NCI-H82 (cell line): ENCODE measurements at regions not wholly inside any gene's neighbourhood (a gene's known extent, or its start where the extent isn't known, plus 50 kb on each side); places are given as distances from the start of the nearest gene placed in this dataset.
"Not testable (repeated sequence)": the region's sequence is repeated elsewhere in the genome, so short reads cannot be mapped to it uniquely, and the experiment has no call there.

Source experiments
- DNase-seq: peaks from one replicate; lab custom pipeline; 2025; lab: John Stamatoyannopoulos, UW

DNA sequence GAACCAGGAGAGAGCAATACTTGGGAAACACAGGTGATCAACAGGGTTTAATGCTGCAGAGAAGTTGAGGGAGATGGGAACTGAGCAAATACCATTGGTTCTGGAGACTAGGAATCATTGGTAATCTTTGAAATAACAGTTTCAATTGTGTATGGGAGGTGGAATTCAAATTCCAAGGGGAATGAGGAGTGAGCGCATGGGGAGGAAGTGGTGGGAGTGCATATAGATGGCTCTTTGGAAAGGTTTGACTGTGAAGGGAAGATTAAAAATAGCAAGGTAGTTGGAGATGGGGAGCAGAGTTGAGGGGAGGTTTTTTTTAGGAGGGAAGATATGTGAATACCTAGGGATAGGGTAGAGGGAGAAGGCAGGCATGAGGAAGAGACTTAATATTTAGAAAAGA is 51.1 kb upstream of the ROPN1 start:
- no peak for DNase-seq

DNA sequence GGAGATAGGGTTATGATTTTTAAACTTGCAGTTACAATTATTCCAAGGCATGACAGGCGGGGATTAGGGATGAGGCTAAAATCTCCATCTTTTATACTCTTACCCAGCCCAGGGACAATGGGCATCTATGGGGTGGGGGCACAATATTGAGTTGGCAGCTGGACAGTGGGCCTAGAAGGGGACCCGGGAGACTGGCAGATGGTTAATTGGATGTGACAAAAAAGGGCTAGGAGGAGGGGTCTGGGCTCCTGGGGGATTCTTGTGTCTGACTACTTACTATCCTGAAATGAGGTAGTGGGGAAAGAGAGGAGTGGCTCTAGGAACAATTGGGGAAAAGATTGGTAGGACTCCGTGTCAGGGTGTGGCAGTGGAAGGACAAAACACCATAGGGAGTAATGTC is 53.0 kb upstream of the ROPN1 start:
- DNase-seq: peak; percentile 95

DNA sequence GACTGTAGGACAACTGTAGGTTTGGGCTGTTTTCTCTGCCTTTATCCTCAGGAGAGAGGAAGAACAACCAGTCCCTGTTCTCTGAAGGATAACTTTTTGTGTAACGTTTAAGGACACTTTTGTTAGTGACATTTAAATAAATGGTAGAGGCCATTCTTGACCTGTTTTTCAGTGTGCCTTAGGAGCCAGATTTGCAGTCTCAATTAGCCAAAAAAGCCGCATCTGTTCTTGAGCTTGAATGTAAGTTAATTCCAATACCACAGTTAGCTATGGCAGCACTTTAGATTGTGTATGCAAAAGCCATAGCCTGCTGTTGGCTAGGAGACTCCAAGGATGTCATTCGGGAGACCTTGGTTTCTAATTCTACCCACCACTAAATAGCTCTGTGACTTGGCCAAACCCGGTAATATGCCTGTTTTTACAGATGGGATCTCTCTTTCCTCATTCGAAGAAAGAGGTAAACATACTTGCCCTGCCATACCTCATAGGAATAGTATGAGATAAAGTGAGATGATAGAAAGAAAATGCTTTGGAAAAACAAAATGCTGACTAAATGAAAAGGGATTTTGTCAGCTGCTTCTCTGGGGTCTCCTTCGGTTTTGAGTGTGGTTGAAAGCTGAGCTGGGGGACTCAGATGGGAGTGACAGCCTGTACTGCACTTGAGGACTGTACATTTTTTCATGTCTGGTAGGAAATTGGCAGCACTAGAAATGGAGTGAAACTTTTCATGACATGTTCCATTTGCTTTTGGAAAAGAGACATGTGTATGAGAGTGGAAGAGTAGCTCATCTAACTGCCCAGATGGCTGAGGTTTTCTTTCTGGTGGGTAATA is 57.3 kb upstream of the ROPN1 start:
- no peak for DNase-seq

DNA sequence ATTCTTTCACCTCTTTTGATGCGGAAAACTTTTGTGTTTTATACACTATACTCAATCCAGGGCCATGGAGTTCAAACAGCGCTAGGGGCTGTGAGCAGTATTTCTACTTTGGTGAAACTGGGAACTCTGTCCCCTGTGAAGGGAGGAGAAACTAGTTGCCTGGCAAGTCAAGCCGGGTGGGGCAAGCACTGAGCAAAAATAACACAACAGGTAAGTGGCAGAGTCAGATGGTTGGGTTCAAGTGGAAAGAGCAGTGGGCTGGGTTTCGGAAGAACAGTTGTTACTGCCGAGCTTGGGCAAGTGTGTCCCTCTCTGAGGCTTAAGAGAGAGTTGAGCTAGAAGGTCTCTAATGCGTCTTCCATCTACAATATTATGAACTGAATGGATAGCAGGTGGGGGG is 59.7 kb upstream of the ROPN1 start:
- no peak for DNase-seq

DNA sequence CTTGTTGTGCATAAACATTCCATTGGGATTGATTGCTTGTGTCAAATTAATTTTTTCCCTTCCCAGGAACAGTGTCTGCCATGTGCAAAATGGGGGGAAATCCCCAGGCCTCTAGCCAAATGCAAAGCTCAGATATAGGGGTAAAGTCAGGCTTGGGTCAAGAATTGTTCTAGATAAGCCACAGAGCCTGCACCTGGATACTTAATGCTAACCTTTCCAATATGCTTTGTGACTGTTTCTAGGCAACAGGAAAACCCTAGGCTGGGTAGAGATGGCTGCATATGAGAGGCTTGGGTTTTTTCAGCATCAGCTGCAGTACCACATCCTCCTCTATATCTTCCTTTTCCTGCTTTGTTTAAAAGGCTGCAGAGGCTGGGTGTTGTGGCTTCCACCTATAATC is 61.9 kb upstream of the ROPN1 start:
- peak; percentile 19 for DNase-seq

DNA sequence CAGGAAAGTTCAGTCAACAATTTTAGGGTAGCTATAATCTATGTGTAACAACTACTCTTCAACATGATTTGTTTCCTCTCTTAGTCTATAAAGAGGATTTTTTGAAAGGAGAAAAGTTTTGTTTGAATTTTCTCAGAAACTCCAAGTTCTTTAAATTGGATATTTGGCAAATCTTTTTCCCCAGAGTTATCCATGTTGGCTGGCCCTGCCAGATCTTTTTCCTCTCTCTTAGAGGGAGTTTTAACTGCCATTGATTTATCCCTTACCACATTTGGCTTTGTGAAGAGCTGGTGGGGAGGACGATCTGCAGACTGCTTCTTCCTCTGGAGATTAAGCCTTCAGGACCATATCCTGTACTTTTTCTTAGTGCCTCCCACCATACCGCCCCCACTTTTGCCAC is 64.9 kb upstream of the ROPN1 start:
- no peak for DNase-seq

DNA sequence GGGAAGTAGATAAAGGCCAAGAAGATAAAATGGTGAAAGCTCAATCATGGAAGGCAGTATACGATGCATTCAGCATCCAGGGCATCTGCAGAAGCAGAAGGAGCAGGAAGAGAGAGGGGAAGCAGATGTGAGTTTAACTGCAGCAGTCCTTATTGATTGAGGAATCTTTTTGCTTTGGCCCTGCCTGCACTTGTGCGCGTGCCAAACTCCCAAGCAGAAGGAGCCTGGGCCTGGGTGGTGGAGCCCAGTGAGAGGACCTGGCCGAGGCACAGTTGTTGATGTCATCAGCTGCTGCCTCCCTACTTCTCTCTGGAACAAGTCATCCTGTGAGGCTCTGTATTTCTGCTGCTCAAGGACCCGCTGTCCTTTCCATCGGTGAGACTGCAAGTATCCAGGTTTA is 65.5 kb upstream of the ROPN1 start:
- DNase-seq: no peak

DNA sequence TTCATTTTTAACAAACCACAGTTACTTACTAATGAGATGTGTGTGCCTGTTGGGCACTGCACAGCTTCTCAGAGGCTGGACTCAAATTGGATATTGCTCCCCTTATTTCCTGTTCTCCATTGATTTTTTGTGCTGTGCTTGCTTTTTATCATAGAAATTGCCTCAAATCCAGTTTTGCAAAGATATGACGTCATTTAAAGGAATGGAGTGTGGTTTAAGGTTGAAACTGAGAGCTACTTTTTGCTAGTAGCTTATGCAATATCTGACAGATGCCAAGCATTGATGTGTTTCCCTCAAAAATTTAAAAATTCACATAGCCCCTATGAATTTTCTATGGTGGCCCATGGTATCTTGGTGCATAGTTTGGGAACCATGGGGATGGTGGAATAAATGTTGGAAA is 67.7 kb upstream of the ROPN1 start:
- no peak for DNase-seq

DNA sequence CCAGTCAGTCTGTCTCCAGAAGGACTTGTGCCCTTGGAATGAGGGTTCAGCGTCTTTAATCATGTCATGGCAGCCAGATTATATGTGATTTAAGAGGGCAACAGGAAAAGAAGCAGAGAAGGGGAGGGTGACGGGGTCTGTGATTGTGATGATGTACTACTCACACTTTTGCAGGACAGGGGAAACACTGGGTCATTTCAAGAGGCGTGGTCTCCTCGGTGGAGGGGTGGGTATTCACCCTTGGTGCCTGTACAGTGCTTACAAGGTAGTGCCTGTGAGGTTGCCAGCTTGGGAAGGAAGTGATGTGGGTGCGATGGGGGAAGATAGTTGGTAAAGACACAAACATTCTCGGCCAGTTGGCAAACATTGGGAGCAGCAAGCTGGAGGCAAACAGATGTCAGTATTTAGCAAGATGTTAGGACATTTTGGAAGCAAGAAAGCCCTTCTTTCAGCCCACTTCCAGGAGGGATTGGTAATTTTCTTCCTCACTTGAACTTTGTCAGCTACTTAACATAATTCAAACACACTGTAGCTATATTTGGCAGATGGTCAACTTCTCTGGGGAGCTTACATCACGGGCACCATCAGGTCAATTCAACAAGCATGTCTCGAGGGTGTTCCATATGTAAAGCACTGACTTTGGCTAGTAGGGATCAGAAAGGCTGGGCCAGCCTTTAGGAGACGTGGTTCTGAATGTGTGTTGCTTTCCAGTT is 71.4 kb upstream of the ROPN1 start:
- DNase-seq: peak; percentile 92

DNA sequence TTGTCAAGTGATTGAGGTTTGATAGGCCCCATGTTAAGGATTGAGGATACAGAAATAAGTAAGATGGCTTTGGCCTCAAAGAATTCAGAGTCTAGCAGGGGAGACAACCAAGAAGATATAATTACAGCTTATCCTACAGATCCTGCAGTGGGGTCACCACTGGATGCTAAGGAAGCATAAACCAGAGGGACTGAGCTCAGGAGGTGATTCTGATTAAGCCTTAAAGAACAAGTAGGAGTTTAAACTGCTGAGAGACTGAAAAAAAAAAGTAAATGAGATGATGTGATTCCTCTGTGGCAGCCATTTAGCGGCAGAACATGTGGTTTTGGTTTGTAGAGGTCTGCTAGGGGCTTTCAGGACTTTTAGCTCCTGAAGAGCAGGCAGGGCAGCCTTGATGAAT is 72.1 kb upstream of the ROPN1 start:
- peak; percentile 64 for DNase-seq

DNA sequence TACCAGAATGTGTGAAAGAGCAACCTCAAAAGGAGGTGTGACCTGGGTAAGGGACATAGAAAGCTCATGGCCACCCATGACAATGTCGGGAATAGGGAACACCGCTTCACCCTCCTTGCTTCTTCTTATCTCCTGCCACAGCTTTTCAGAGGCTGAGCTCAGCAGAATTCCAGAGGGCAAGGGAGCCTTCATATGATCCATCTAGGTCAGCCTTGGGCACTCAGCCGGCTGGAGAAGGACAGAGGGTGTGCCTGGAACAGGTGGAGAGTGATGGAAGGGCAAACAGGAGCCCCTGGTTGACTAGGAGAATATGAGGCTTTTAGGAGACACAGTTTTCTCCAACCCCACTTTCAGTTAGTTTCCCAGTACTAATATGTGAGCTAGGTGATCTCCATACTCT is 74.6 kb upstream of the ROPN1 start:
- DNase-seq: not testable (repeated sequence)

DNA sequence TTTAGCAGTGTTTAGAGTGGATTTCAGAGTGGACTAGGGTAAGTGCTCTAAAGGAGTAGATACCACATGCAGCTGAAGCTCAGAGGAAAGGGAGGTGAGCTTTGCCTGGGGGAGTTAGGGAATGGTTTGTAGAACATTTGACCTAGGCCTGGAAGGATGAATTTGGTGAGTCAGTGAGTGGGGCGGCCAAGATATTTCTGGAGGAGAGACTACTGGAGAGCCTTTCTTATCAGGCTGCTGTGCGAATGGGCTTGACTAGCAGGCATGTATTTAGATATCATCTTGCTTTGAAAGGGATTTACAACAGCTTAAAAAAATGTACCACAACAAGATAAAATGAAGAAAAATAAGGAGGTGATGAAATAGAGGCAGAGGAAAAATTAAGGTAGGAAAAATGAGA is 77.8 kb upstream of the ROPN1 start:
- not testable (repeated sequence) for DNase-seq

DNA sequence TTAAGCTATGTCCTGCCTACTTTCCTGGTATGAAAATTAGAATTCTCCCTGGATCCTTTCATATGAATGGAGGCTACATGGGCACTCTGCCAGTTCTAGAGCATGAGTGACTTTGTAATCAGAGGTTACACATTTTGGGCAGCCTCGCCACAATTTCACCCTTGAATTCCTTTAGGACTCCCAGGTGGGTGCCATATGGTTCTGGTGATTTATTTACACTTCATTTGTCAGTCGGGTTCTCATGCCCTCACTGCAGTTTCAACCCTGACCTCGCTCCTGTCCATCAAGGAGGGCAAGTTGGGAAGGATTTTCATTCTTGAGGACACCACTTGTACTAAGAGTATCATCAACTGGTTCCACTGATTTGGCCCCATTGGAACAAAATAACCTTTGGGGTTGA is 83.2 kb upstream of the ROPN1 start:
- not testable (repeated sequence) for DNase-seq

DNA sequence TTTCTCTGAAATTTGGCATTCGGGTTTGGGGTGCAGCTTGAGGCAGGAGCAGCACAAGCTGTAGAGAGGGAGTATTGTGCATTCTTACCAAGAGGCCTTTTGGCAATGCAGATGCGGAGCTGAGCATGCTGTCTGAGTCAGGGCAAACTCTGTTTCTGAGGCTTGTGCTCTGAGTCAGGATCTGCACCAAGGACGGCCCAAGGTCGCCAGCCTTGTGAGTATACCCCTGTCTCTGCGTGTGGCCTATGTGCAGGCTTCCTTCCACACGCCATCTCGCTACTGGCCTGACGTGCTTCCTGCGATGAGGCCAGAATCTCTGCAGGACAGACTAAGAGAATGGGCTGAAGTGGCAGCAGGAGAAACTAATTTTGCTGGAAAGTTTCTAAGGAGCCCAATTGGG is 83.8 kb upstream of the ROPN1 start:
- no peak for DNase-seq

DNA sequence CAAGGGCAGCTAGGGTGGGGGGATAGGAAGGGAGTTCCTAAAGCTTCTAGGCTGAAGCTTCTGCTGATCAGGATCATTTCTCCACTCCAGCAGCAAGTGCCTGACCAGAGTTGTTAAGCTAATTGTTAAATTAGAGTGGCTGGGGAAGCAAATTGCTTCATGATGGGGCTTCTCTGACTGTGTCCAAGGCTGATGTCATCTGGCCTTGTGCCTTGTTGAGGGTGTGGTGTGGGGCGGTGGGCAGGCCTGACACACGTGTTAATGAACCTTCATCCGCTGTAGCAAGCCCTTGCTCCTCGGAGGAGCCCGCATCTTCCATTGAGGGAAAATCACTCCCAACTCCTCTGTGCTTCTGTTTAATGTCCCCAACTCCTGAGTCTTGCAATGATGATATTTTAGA is 84.3 kb upstream of the ROPN1 start:
- DNase-seq: no peak

DNA sequence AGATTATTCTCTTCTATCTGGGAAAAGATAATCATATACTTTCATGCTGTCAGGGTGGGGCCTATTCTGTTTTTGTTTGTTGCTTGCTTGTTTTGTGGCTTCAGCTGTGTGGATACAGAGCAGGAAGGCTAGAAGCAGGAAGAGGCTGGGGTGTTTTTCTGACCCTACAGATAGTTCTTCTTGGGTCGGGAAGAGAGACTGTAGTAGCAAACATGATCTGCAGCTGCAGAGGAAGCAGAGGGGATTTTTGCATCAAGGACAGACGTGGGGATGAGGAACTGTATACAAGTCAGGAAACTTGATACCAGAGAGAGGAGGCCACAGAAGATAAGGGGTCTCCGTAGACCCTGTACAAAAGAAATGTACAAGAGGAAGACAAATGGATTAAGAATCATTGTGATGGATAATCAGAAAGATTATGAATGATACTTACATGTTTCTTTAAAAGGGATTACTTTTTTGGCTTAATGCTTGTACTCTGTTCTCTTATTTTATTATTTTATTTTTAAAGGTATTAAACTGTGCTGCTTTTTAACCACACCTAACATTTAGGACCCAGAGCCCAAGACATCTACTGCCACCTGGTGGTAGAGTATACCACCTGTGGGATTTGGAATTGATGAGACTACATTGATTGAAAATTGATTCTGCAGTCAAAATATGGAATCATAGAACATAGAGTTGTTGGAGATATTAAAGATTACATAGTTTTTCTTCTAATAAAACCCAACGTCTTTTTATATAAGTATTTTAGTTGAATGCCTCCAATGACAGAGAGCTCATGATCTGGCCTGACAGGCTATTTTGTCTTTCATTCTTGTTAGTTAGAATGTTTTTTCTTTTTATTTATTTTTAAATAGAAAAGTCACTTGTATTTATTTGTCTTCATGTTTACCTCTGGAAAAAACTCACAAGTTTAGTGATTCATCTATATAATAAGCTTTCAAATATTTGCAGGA is 87.3 kb upstream of the ROPN1 start:
- peak; percentile 87 for DNase-seq

DNA sequence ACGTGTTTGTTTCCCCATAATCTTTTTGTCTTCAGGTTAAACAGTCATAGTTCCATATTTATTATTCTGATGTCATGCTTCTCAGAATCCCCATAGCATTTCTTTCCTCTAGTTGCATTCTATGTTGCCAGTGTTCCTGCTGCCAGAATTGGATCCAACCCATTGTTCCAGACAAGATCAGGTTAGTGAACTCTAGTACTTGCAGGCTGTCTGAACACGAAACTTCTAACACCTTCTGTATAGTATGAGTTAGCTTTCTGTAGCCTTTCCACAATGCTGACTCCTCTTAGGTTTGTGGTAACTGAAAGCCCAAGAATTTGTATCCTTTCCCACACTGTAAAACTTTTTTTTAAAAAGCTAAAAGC is 88.0 kb upstream of the ROPN1 start:
- DNase-seq: no peak

DNA sequence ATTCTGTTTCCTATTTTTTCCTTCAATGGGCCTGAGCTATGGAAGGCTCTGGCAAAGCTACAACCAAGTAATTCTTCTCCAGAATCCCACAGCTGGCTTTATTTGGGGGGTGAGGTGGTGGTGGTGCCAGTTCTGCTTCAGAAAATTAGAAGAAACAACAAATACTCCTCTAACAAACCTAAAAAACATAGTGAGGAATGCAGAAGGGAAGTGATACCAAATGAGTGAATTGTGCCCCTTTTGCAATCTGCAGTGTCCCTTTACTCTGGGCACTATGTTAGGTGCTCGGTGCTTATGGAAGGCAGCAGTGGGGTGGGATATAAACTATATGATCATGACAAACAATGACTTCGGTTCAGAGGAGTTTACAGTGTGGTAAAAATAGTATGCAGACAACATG is 90.4 kb upstream of the ROPN1 start:
- DNase-seq: no peak

DNA sequence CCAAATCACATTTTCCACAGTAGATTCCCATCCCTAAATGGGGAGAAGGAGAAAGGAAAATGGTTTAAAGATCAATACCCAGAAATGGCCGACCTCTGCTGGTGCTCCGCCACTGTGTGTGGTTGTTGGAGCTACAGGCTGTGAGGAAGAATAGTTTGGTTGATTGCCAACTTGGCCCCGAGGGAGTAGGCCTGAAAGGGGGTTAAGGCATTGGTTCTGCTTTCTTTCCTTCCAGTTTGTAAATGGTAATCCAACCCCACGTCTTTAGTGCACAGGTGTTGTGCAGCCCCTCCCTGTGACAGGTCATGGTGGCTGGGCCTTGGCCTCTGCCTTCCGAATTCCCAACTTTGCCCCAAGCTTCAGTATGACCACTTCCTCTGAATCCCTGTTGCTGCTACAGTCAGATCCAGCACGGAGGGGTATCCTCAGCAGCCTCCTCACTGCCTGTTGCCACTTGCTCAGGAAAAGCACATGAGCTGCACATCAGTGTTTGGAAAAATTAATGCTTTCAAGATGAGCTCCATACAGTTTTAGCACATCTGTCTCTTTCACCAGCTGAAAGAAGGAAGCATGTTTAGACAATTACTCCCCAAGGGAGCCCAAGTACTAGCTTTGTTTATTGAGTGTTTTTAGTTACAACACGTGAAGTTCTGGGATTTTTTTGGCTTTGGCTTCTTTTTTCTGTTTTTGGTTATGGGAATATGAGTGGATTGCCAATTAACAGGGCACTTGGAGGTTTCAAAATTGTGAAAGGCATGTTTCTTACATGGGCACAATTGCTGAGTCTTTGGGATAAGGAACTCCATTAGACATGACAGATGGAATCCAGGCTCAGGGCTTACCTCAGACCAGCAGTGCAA is 92.3 kb upstream of the ROPN1 start:
- DNase-seq: peak; percentile 65

DNA sequence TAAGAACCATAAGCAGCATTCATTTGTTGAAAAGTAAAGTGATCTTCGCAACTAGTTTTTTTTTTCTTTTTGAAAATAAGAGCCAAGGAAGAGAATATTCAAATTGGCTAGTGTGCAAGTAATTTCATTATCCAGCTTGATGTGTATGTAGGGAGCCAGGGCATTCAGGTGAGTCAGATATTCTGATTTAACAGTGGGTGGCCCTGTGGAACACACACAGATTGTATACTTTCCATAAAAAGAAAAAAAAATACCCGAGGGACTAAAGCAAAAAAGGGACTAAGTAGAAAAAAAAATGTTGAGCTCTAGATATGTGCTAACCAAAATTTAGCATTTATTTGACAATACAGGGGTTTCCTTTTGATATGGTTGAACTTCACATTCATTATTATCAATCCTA is 96.9 kb upstream of the ROPN1 start:
- DNase-seq: no peak

DNA sequence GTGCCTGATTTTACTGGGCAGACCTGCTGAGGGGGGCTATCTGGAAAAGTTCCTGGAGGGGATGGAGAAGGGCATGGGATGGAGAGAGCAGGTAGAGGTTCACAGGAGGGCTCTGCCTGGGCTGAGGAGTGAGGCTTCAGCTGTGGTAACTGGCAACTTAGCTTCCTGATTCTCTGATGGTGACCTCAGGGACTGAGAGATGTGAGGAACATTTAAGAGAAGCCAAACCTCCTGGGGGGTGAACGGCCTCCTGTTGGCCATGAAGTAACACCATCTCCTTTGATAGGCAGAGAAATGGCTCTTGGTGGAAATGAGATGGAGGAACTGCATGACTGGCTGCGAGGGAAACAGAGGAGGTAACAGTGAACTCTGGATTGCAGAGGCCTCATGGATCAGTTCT is 97.3 kb upstream of the ROPN1 start:
- no peak for DNase-seq

DNA sequence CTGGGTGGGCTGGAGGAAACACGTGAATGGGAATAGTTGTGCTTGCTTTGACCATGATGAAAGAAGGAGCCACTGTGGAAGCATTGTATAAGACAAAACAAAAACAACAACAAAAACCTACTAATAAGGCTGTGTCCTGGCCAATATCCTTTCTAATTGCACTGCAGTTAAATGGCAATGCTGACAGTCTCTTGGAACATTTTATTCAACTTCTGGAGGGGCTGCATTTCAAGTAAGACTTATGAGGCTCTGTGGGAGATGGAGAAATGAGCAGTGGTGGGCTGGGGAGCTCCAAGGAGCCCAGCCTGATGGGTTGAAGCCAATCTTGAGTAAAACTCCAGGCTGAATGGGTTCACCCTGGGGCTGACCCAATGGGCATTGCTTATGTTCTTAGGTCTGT is 99.8 kb upstream of the ROPN1 start:
- DNase-seq: no peak
